Neural cell (in vitro differentiated cells): ENCODE measurements at regions not wholly inside any gene's neighbourhood (a gene's known extent, or its start where the extent isn't known, plus 50 kb on each side); places are given as distances from the start of the nearest gene placed in this dataset.

ENCODE experiments used
- H2AFZ ChIP-seq: fragments of 200-600, 300-800 bp; sonication (generic), shearing (Covaris generic); 2 replicates; pipeline ENCODE4 v1.6.0; 2014; ENCODE audit warnings: low read depth, mild to moderate bottlenecking, antibody characterized with exemption, low read length, moderate library complexity
- H3F3A ChIP-seq: fragments of 200-600 bp; shearing (Covaris generic); 2 replicates; pipeline ENCODE4 v1.6.1; 2016; ENCODE audit warnings: mild to moderate bottlenecking, moderate library complexity, mixed read lengths, antibody characterized with exemption, low read length; ENCODE audit not compliant: insufficient read depth, poor library complexity, severe bottlenecking
- H3K27ac ChIP-seq: fragments of 200-600, 300-800 bp; sonication (generic), shearing (Covaris generic); 2 replicates; pipeline ENCODE4 v1.5.1; 2014; ENCODE audit warnings: mild to moderate bottlenecking, low read length, moderate library complexity
- H3K27me3 ChIP-seq: fragments of 300-800, 200-600 bp; sonication (generic), shearing (Covaris generic); 2 replicates; pipeline ENCODE4 v1.6.0; 2014; ENCODE audit warnings: mild to moderate bottlenecking, low read depth, low read length, moderate library complexity; ENCODE audit not compliant: insufficient read depth
- H3K36me3 ChIP-seq: fragments of 300-800, 200-600 bp; sonication (generic), shearing (Covaris generic); 2 replicates; pipeline ENCODE4 v1.5.1; 2014; ENCODE audit warnings: mild to moderate bottlenecking, antibody characterized with exemption, low read length, moderate library complexity; ENCODE audit not compliant: insufficient read depth
- H3K4me2 ChIP-seq: fragments of 300-800, 200-600 bp; sonication (generic), shearing (Covaris generic); 2 replicates; pipeline ENCODE4 v1.6.0; 2014; ENCODE audit warnings: mild to moderate bottlenecking, low read length
- H3K4me3 ChIP-seq: fragments of 300-800, 200-600 bp; sonication (generic), shearing (Covaris generic); 2 replicates; pipeline ENCODE4 v1.5.1; 2014; ENCODE audit warnings: mild to moderate bottlenecking, low read length, moderate library complexity
- H3K79me2 ChIP-seq: fragments of 200-600 bp; shearing (Covaris generic); replicated peaks from 2 replicates; pipeline ENCODE4 v1.6.0; 2014; ENCODE audit warnings: mild to moderate bottlenecking, low read length, moderate library complexity; ENCODE audit not compliant: insufficient read depth
- H3K9ac ChIP-seq: fragments of 300-800, 200-600 bp; sonication (generic), shearing (Covaris generic); 2 replicates; pipeline ENCODE4 v1.6.1; 2016; ENCODE audit warnings: mild to moderate bottlenecking, low read length, mixed read lengths
- H3K9me2 ChIP-seq: fragments of 200-600 bp; shearing (Covaris generic); 2 replicates; pipeline ENCODE4 v1.6.1; 2016; ENCODE audit warnings: mild to moderate bottlenecking, low read length, mixed read lengths; ENCODE audit not compliant: insufficient read depth
- H3K9me3 ChIP-seq: fragments of 200-600, 300-800 bp; sonication (generic), shearing (Covaris generic); 2 replicates; pipeline ENCODE4 v1.6.1; 2016; ENCODE audit warnings: mild to moderate bottlenecking, mixed run types, low read length, moderate library complexity, mixed read lengths
- H4K20me1 ChIP-seq: fragments of 200-600 bp; shearing (Covaris generic); 2 replicates; pipeline ENCODE4 v1.6.1; 2016; ENCODE audit warnings: mild to moderate bottlenecking, mixed run types; ENCODE audit not compliant: insufficient read depth
- CTCF ChIP-seq: fragments of 450-650 bp; IDR thresholded peaks from 2 replicates; pipeline ENCODE4 v1.5.1; 2014; ENCODE audit warnings: antibody characterized with exemption, mild to moderate bottlenecking, moderate library complexity; ENCODE audit not compliant: poor library complexity, severe bottlenecking
- EP300 ChIP-seq: fragments of 450-650 bp; conservative IDR thresholded peaks from 2 replicates; pipeline ENCODE4 v1.6.1; 2014; ENCODE audit warnings: antibody characterized with exemption, mild to moderate bottlenecking, moderate library complexity; ENCODE audit not compliant: poor library complexity, severe bottlenecking
- EZH2 ChIP-seq: fragments of 200-600, 300-800 bp; shearing (Covaris generic), sonication (generic); IDR thresholded peaks from 2 replicates; pipeline ENCODE4 v1.6.1; 2014; ENCODE audit warnings: antibody characterized with exemption, low read length, borderline replicate concordance, mild to moderate bottlenecking; ENCODE audit not compliant: insufficient read depth, poor library complexity, severe bottlenecking
- MXI1 ChIP-seq: fragments of 450-650 bp; conservative IDR thresholded peaks from 2 replicates; pipeline ENCODE4 v1.6.1; 2014; ENCODE audit warnings: antibody characterized with exemption, mild to moderate bottlenecking; ENCODE audit not compliant: poor library complexity, severe bottlenecking
- POLR2AphosphoS5 ChIP-seq: IDR thresholded peaks from 2 replicates; pipeline ENCODE4 v1.6.1; 2012
- RAD21 ChIP-seq: fragments of 450-650 bp; conservative IDR thresholded peaks from 2 replicates; pipeline ENCODE4 v1.6.1; 2014; ENCODE audit warnings: antibody characterized with exemption, mild to moderate bottlenecking, moderate library complexity
- REST ChIP-seq: IDR thresholded peaks from 2 replicates; pipeline ENCODE4 v1.6.1; 2012; ENCODE audit warnings: borderline replicate concordance
- SMC3 ChIP-seq: fragments of 450-650 bp; conservative IDR thresholded peaks from 2 replicates; pipeline ENCODE4 v1.6.1; 2014; ENCODE audit warnings: antibody characterized with exemption, mild to moderate bottlenecking, moderate library complexity; ENCODE audit not compliant: poor library complexity
- TAF1 ChIP-seq: IDR thresholded peaks from 2 replicates; pipeline ENCODE4 v1.6.1; 2012; ENCODE audit warnings: low read depth

GRCh38 chr4:148845609-148846008 is 403.4 kb upstream of the NR3C2 start:
- H3K9me2 ChIP-seq, result no peaks in the 10 kb centered on the region
- H3K27me3 ChIP-seq, result no peaks in the 10 kb centered on the region
- H3K4me2 ChIP-seq, result no peak overlapping the region
- H3K9me3 ChIP-seq, result no peaks in the 10 kb centered on the region
- no peak overlapping the region for H3K9ac ChIP-seq
- H3F3A ChIP-seq, result no peaks in the 10 kb centered on the region
- no peak overlapping the region for H2AFZ ChIP-seq
- no peak for TF ChIP-seq SMC3
- no peak for TF ChIP-seq MXI1
- TF ChIP-seq TAF1, result no peak
- no peak for TF ChIP-seq REST
- no peak for TF ChIP-seq POLR2AphosphoS5
- no peak for TF ChIP-seq EP300
- TF ChIP-seq RAD21, result no peak
- TF ChIP-seq EZH2, result no peak
- no peak for TF ChIP-seq CTCF
- no peak overlapping the region for H3K27ac ChIP-seq
- no peaks in the 10 kb centered on the region for H4K20me1 ChIP-seq
- no peaks in the 10 kb centered on the region for H3K36me3 ChIP-seq
- H3K79me2 ChIP-seq, result no peaks in the 10 kb centered on the region
- no peak overlapping the region for H3K4me3 ChIP-seq

GRCh38 chr4:148843625-148844024 is 401.4 kb upstream of the NR3C2 start:
- Histone ChIP-seq H3F3A (no peaks in the 10 kb centered on the region), H3K4me2 (no peak overlapping the region), H4K20me1 (no peaks in the 10 kb centered on the region), H3K27ac (no peak overlapping the region), H2AFZ (no peak overlapping the region), H3K9me2 (no peaks in the 10 kb centered on the region), H3K79me2 (no peaks in the 10 kb centered on the region), H3K4me3 (no peak overlapping the region), H3K36me3 (no peaks in the 10 kb centered on the region), H3K9ac (no peak overlapping the region), H3K9me3 (no peaks in the 10 kb centered on the region), H3K27me3 (no peaks in the 10 kb centered on the region)
- TF ChIP-seq POLR2AphosphoS5 (no peak), MXI1 (no peak), CTCF (no peak), SMC3 (no peak), EP300 (no peak), RAD21 (no peak), TAF1 (no peak), REST (no peak), EZH2 (no peak)
